ENCODE measurements at regions not wholly inside any gene's neighbourhood (a gene's known extent, or its start where the extent isn't known, plus 50 kb on each side); places are given as distances from the start of the nearest gene placed in this dataset.

GRCh38 chr1:65509912-65510680 lies 89.6 kb downstream of the LEPR start:
- no peaks in the 10 kb centered on the region for H3K9me2 ChIP-seq (replicated peaks; ENCODE audit: insufficient read depth, low read length)
- H3K36me3 ChIP-seq (replicated peaks; ENCODE audit: insufficient read depth, low read length) = no peaks in the 10 kb centered on the region
- H3K27me3 ChIP-seq (replicated peaks; ENCODE audit: insufficient read depth, low read length) = no peaks in the 10 kb centered on the region
- H3K4me1 ChIP-seq (ENCODE audit: low read length) = no peaks in the 10 kb centered on the region
- no peaks in the 10 kb centered on the region for H3F3A ChIP-seq (ENCODE audit: insufficient read depth, low read length)
- no peak for DNase-seq
- no peaks in the 10 kb centered on the region for H3K79me2 ChIP-seq (ENCODE audit: low read length)
- no peak overlapping the region for H2AFZ ChIP-seq (ENCODE audit: low read length)
- no peak overlapping the region for H3K9ac ChIP-seq (ENCODE audit: low read length)
- no peak for TF ChIP-seq EZH2 (optimal IDR thresholded peaks at IDR 0.05; ENCODE audit: low read depth, low read length)
- TF ChIP-seq CTCF (IDR thresholded peaks at IDR 0.05; ENCODE audit: low read length) = no peak
- no peak for TF ChIP-seq EZH2phosphoT487 (IDR thresholded peaks at IDR 0.05; ENCODE audit: low read length)
- no peak overlapping the region for H3K4me2 ChIP-seq (ENCODE audit: low read depth, low read length)
- no peak overlapping the region for H3K27ac ChIP-seq (ENCODE audit: low read length)
- no peaks in the 10 kb centered on the region for H4K20me1 ChIP-seq (ENCODE audit: insufficient read depth, low read length)
- no peak overlapping the region for H3K4me3 ChIP-seq (ENCODE audit: low read length)
- H3K9me3 ChIP-seq (replicated peaks; ENCODE audit: insufficient read depth, low read length) = no peaks in the 10 kb centered on the region

- no peaks in the 10 kb centered on the region for H3K27me3 ChIP-seq (replicated peaks; ENCODE audit: insufficient read depth, low read length)
- H3K4me1 ChIP-seq (ENCODE audit: low read length) = no peaks in the 10 kb centered on the region
- H3K79me2 ChIP-seq (ENCODE audit: low read length) = no peaks in the 10 kb centered on the region
- H3F3A ChIP-seq (ENCODE audit: insufficient read depth, low read length) = no peaks in the 10 kb centered on the region
- H3K27ac ChIP-seq (ENCODE audit: low read length) = no peak overlapping the region
- no peaks in the 10 kb centered on the region for H3K36me3 ChIP-seq (replicated peaks; ENCODE audit: insufficient read depth, low read length)
- H3K4me2 ChIP-seq (ENCODE audit: low read depth, low read length) = no peak overlapping the region
- no peak overlapping the region for H3K9ac ChIP-seq (ENCODE audit: low read length)
- H3K9me3 ChIP-seq (replicated peaks; ENCODE audit: insufficient read depth, low read length) = no peaks in the 10 kb centered on the region
- H2AFZ ChIP-seq (ENCODE audit: low read length) = no peak overlapping the region
- no peak overlapping the region for H3K4me3 ChIP-seq (ENCODE audit: low read length)
- H4K20me1 ChIP-seq (ENCODE audit: insufficient read depth, low read length) = no peaks in the 10 kb centered on the region
- no peak for TF ChIP-seq EZH2 (optimal IDR thresholded peaks at IDR 0.05; ENCODE audit: low read depth, low read length)
- no peak for TF ChIP-seq CTCF (IDR thresholded peaks at IDR 0.05; ENCODE audit: low read length)
- no peak for TF ChIP-seq EZH2phosphoT487 (IDR thresholded peaks at IDR 0.05; ENCODE audit: low read length)
- no peaks in the 10 kb centered on the region for H3K9me2 ChIP-seq (replicated peaks; ENCODE audit: insufficient read depth, low read length)
- no peak for DNase-seq
Measured at GRCh38 chr1:65510961-65511360, 90.5 kb downstream of the LEPR start.

- no peak overlapping the region for H3K27ac ChIP-seq (ENCODE audit: low read length)
- H3K36me3 ChIP-seq (replicated peaks; ENCODE audit: insufficient read depth, low read length) = no peaks in the 10 kb centered on the region
- H3K4me2 ChIP-seq (ENCODE audit: low read depth, low read length) = no peak overlapping the region
- H3K4me1 ChIP-seq (ENCODE audit: low read length) = no peaks in the 10 kb centered on the region
- no peaks in the 10 kb centered on the region for H3K9me3 ChIP-seq (replicated peaks; ENCODE audit: insufficient read depth, low read length)
- no peaks in the 10 kb centered on the region for H3F3A ChIP-seq (ENCODE audit: insufficient read depth, low read length)
- no peaks in the 10 kb centered on the region for H3K9me2 ChIP-seq (replicated peaks; ENCODE audit: insufficient read depth, low read length)
- no peaks in the 10 kb centered on the region for H4K20me1 ChIP-seq (ENCODE audit: insufficient read depth, low read length)
- no peak overlapping the region for H3K9ac ChIP-seq (ENCODE audit: low read length)
- no peak for DNase-seq
- H2AFZ ChIP-seq (ENCODE audit: low read length) = no peak overlapping the region
- no peaks in the 10 kb centered on the region for H3K79me2 ChIP-seq (ENCODE audit: low read length)
- no peaks in the 10 kb centered on the region for H3K27me3 ChIP-seq (replicated peaks; ENCODE audit: insufficient read depth, low read length)
- no peak for TF ChIP-seq CTCF (IDR thresholded peaks at IDR 0.05; ENCODE audit: low read length)
- no peak for TF ChIP-seq EZH2phosphoT487 (IDR thresholded peaks at IDR 0.05; ENCODE audit: low read length)
- TF ChIP-seq EZH2 (optimal IDR thresholded peaks at IDR 0.05; ENCODE audit: low read depth, low read length) = no peak
- H3K4me3 ChIP-seq (ENCODE audit: low read length) = no peak overlapping the region
Measured at GRCh38 chr1:65512383-65512782, 91.9 kb downstream of the LEPR start.

All from MM.1S (cell line).